Spleen (tissue), 7 donors: ENCODE measurements at regions not wholly inside any gene's neighbourhood (a gene's known extent, or its start where the extent isn't known, plus 50 kb on each side); places are given as distances from the start of the nearest gene placed in this dataset.

Source experiments
- POLR2A ChIP-seq, 3 donors: fragments of 450-650 bp; IDR thresholded peaks; one replicate each; pipeline ENCODE4 v1.5.1; 2017; ENCODE audit warnings: antibody characterized with exemption in 3 of 3, mild to moderate bottlenecking in 1 of 3
- TF ChIP-seq, protein P1 (sequence below), 11 experiments: fragments of 200-600 bp in 7 of 11; fragments of 450-650 bp in 4 of 11; sonication (generic) in 4 of 11; IDR thresholded peaks in 8 of 11; conservative IDR thresholded peaks in 3 of 11; 1 replicate in 7 of 11; 2 replicates in 4 of 11; pipeline versions ENCODE4 v1.4.0 to v1.8.0; 2016 to 2021; ENCODE audit warnings: antibody characterized with exemption in 11 of 11, inconsistent platforms in 4 of 11, mild to moderate bottlenecking in 1 of 11
- donor health status: DM: no; HTN: no; CAD: no; lungs with moderate emphysema.
- donor health status: DM: no; HTN: no; CAD: no.
- donor health status: DM: no; HTN: no; CAD: no.

DNA sequence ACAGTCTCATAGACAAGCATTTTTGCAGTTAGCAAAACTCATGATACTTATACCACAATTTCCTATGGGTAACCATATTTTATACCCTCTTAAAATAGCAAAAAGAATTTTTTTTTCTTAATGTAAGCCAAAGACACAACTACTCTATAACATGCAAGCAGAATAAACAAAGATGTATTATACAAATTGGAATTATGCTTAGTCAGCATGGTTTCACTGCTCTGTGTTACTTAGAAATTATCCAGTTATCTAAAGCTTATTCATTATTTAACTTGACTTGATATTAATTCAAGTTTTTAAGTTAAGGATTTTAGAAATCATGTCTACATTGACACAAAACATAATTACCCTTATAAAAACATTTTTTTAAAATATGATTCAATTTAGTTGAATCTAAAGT is 449.8 kb upstream of the CDH2 start:
- TF ChIP-seq, protein P1, sequence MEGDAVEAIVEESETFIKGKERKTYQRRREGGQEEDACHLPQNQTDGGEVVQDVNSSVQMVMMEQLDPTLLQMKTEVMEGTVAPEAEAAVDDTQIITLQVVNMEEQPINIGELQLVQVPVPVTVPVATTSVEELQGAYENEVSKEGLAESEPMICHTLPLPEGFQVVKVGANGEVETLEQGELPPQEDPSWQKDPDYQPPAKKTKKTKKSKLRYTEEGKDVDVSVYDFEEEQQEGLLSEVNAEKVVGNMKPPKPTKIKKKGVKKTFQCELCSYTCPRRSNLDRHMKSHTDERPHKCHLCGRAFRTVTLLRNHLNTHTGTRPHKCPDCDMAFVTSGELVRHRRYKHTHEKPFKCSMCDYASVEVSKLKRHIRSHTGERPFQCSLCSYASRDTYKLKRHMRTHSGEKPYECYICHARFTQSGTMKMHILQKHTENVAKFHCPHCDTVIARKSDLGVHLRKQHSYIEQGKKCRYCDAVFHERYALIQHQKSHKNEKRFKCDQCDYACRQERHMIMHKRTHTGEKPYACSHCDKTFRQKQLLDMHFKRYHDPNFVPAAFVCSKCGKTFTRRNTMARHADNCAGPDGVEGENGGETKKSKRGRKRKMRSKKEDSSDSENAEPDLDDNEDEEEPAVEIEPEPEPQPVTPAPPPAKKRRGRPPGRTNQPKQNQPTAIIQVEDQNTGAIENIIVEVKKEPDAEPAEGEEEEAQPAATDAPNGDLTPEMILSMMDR (IDR thresholded peaks at IDR 0.05 in 8 of 11, conservative IDR thresholded peaks at IDR 0.05 in 3 of 11): no peak
- TF ChIP-seq POLR2A (IDR thresholded peaks at IDR 0.05): no peak
